HFF-Myc (cell line): ENCODE measurements at regions not wholly inside any gene's neighbourhood (a gene's known extent, or its start where the extent isn't known, plus 50 kb on each side); places are given as distances from the start of the nearest gene placed in this dataset.

Experiments used
- DNase-seq: peaks from one replicate; pipeline ENCODE4 v3.0.0-alpha.2; 2011; ENCODE audit warnings: low read depth; ENCODE audit errors: extremely low read depth
- H3K4me3 ChIP-seq: replicated peaks from 2 replicates; pipeline ENCODE4 v1.5.1; 2011; ENCODE audit warnings: low read depth, mild to moderate bottlenecking, control low read depth, low read length
- CTCF ChIP-seq: IDR thresholded peaks from 2 replicates; pipeline ENCODE4 v1.5.1; 2012; ENCODE audit warnings: mild to moderate bottlenecking, low read depth, low read length, control low read depth; ENCODE audit errors: missing control alignments

DNA sequence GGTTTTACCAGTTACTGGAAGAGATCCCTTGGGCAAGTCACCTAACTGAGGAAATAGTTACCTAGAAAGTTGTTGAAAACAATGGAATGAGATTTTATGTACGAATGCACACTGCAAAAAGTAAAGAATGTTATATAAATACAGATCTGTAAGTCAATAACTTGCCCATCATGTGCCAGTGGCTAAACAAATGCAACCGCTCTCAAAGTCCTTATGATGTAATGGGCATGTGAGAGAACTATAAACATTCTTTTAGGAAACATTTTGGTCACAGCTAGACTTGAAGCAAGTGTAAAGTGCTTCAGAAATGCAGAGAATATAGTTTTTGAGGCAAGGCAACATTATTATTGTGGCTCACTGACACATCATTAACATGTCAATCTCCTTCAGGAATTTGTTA, 1044.5 kb downstream of the TUSC7 start:
- no peak for TF ChIP-seq CTCF
- H3K4me3 ChIP-seq: no peak overlapping the region
- DNase-seq: no peak

DNA sequence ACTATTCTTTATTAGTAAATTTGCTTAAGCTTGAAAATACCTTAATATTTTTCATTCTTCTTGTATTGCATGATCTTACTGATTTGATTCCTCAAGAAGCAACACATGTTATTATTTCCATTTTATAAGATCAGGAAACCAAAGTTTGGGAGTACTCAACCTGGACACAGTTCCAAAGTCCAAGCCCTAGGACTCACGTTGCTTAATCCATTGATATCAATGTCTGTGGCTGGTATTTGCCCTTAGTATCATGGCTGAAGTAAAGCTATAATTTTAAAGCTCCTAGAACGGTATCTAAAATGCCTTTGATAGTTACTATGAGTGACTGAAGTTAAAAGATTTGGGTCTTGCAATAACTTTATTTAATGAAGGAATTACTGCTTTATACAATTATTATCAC, 1045.3 kb downstream of the TUSC7 start:
- no peak for TF ChIP-seq CTCF
- no peak overlapping the region for H3K4me3 ChIP-seq
- no peak for DNase-seq

- DNase-seq: no peak
- H3K4me3 ChIP-seq: no peak overlapping the region
- TF ChIP-seq CTCF: no peak
Observed at GRCh38 chr3:117756563-117756962, 1047.0 kb downstream of the TUSC7 start.

DNA sequence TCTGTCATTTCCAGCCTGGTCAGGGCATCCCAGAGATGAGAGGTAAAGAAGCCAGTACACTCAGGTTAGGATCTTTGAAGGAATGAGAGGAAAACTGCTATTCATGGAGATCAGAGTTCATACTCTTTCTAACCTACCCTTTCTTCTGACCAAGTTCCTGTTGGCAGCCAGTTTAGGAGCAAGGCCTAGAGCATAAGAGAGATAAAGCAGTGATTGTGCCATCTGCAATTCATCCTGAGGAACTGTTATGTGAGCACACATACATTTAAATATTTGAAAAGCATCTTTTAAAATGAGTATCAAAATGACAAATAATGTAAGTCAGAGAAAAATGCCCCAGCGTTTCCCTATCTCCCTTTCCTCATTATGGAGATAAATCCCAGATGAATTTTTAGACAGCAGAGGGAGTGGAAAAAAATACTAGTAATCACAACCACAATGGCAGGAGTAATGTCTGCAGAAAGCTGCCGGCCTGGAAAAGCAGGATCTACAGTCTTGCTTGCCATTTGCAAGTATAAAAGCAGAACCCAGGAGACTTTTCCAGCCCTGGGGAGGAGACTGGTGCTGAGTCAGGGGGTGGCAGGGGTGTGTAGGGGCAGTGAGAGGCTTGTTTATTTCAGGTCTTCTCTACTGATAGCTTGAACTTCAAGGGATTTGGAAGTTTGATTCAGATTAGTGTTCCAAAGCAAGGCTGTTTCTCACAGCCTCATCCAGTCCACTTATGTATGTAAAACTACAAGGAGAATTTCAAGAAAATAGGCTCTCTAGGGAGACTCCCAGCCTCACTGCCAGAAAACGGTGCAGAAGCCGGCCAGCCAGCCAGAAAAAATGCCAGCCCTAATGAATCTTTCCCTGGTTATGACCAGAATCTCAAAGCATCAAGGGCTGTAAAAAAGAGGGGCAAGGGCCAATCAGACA, 1052.4 kb downstream of the TUSC7 start:
- no peak for DNase-seq
- H3K4me3 ChIP-seq: no peak overlapping the region
- no peak for TF ChIP-seq CTCF

DNA sequence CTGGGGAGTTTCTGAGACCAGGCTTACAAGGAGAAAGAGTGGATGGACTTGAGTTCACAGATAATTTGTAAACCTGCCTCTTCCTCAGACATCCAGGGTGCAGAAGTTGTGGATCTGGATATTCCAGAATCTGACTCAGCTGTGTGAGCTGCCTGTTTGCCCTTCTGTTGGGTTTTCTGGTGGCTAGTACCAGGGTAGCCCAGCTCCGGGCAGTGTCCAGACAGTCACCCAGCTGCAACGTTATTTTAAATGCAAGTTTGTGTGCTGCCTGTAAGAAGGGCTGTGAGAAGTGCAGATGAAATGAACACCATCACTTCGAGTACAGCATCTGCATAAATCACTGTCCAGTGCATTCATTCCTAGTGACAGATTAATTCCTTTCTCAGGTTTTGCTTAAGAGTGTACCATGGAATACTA, 1053.0 kb downstream of the TUSC7 start:
- no peak for TF ChIP-seq CTCF
- no peak for DNase-seq
- H3K4me3 ChIP-seq: no peak overlapping the region

DNA sequence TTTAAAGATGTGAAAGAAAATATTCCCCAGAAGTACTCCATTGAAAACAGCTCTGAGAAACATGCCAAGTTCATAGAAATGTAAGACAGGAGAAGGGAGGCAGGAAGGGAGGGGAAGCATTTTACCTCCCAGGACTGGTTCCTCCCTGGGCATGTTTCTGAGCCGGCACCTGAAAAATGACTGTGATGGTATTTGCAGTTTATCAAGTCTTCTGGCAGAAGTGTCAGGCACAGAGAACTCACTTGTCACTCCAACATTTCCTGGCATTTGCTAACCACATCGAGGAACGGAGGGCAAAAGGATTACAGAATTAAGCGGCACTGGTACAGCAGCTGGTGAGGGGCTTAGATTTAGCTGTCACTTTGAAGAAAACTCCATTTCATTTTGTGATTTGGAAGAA, 1054.0 kb downstream of the TUSC7 start:
- no peak for TF ChIP-seq CTCF
- no peak overlapping the region for H3K4me3 ChIP-seq
- DNase-seq: no peak

GRCh38 chr3:117768581-117768980, 1059.0 kb downstream of the TUSC7 start:
- DNase-seq: no peak
- TF ChIP-seq CTCF: no peak
- no peak overlapping the region for H3K4me3 ChIP-seq
